ENCODE measurements at regions not wholly inside any gene's neighbourhood (a gene's known extent, or its start where the extent isn't known, plus 50 kb on each side); places are given as distances from the start of the nearest gene placed in this dataset.
A peak's percentile ranks its signal among the peaks of the same experiment; 100 is the strongest.

DNA sequence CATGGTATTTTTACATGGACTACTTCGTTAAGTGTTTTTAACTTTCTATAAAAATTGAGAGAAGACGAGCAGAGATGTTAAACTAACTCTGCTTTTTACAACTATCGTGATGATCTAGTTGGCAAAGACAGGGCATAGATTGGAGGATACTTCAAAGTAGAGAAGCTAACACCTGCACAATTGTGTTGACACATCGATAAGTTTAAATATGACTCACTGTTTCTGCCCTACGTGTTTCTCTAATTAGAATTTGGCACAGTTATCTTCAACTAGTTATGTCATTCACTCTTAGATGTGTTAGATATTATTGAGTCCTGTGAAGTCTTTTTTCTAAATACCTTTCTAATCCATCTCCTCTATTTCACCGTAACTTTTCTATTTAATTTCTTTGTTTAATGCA lies 68.5 kb upstream of the FERD3L start:
- peak; percentile 22 for DNase-seq (ENCODE audit: low read depth)

DNA sequence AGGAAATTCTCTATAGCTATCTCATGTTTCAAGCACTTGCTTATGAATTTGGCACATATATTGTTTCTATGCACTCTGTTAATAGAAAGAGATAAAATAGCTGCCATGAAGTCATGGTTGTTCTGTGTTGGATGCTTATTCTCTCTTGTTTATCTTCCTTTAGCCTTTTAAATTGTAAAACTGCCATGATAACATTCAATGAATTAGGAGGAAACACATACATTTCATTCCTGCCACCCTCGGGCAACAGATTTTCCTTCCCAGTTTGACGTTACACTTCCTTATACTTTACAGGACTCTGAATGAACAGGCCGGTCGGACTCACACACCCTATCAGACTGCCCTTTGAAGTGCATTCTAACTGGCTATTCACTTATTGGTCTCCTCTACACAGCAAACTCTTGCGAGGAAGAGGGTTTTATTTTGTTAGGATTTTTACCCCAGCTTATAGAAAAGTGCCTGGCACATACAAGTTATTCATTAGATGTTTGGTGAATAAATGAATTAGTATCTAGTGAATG lies 65.7 kb upstream of the FERD3L start:
- Histone ChIP-seq H3K4me3 (ENCODE audit: low read depth, low read length) (no peak overlapping the region), H3K27me3 (ENCODE audit: control insufficient read depth, insufficient read depth, low read length) (no peaks in the 10 kb centered on the region), H3K36me3 (ENCODE audit: control insufficient read depth, insufficient read depth, low read length) (no peaks in the 10 kb centered on the region)
- DNase-seq (ENCODE audit: low read depth) (no peak), FAIRE-seq (no peak)
- TF ChIP-seq, protein P1, sequence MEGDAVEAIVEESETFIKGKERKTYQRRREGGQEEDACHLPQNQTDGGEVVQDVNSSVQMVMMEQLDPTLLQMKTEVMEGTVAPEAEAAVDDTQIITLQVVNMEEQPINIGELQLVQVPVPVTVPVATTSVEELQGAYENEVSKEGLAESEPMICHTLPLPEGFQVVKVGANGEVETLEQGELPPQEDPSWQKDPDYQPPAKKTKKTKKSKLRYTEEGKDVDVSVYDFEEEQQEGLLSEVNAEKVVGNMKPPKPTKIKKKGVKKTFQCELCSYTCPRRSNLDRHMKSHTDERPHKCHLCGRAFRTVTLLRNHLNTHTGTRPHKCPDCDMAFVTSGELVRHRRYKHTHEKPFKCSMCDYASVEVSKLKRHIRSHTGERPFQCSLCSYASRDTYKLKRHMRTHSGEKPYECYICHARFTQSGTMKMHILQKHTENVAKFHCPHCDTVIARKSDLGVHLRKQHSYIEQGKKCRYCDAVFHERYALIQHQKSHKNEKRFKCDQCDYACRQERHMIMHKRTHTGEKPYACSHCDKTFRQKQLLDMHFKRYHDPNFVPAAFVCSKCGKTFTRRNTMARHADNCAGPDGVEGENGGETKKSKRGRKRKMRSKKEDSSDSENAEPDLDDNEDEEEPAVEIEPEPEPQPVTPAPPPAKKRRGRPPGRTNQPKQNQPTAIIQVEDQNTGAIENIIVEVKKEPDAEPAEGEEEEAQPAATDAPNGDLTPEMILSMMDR (IDR thresholded peaks at IDR 0.05; ENCODE audit: insufficient read depth, low read length, severe bottlenecking) = no peak

More for the DNA sequence above, 68.5 kb upstream of the FERD3L start:
- no peaks in the 10 kb centered on the region for H3K27me3 ChIP-seq (ENCODE audit: control insufficient read depth, insufficient read depth, low read length)
- H3K4me3 ChIP-seq (ENCODE audit: low read depth, low read length) = no peak overlapping the region
- no peaks in the 10 kb centered on the region for H3K36me3 ChIP-seq (ENCODE audit: control insufficient read depth, insufficient read depth, low read length)
- no peak for FAIRE-seq
- TF ChIP-seq, protein P1 (IDR thresholded peaks at IDR 0.05; ENCODE audit: insufficient read depth, low read length, severe bottlenecking) = no peak

DNA sequence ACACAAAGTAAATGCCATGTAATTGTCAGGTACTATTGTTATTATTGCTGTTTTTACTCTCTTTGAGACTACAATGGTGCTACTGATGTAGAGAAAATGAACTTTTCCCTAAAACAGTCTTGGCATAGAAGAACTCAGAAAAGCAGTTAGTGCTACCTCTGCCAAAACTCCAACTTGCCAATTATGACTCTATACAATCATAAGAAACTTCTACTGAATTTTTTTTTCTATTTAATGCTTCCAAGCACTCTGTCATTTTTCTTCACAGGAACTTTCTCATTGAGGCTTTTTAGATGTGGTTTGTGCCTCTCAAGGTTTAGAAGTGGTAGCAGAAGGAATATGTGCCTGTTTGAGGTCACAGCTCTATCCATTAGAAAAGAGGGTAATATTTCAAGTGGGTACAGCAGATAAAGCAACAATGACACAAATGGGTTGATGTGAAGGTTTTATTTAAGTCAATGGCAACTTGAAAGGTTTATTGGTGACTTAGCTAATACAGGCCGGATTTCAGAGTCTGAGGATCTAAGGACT lies 64.0 kb upstream of the FERD3L start:
- H3K27me3 ChIP-seq (ENCODE audit: control insufficient read depth, insufficient read depth, low read length) = no peaks in the 10 kb centered on the region
- no peak for FAIRE-seq
- DNase-seq (ENCODE audit: low read depth) = no peak
- H3K4me3 ChIP-seq (ENCODE audit: low read depth, low read length) = no peak overlapping the region
- no peaks in the 10 kb centered on the region for H3K36me3 ChIP-seq (ENCODE audit: control insufficient read depth, insufficient read depth, low read length)
- TF ChIP-seq, protein P1 (IDR thresholded peaks at IDR 0.05; ENCODE audit: insufficient read depth, low read length, severe bottlenecking) = no peak

DNA sequence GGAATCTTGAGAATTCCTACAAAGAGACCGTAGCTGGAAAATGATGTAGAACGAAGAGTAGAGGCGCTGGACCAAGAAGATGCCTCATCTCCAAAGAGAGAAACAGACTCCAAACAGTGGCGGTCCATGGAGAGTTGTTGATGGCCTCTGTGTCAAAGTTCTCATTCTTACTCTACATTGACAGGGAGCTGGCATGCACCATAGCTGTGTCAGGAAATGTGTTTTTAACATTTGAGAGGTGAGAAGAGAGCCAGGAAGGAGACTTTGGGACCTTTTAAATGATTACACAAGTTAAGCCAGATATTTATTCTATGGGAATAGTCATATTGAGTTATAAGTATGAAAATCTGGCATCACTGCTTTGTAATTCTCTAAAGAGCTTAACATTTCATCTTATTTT lies 61.5 kb upstream of the FERD3L start:
- Histone ChIP-seq H3K27me3 (ENCODE audit: control insufficient read depth, insufficient read depth, low read length) (no peaks in the 10 kb centered on the region), H3K36me3 (ENCODE audit: control insufficient read depth, insufficient read depth, low read length) (no peaks in the 10 kb centered on the region), H3K4me3 (ENCODE audit: low read depth, low read length) (no peak overlapping the region)
- TF ChIP-seq, protein P1 (IDR thresholded peaks at IDR 0.05; ENCODE audit: insufficient read depth, low read length, severe bottlenecking) = no peak
- DNase-seq (ENCODE audit: low read depth) (no peak), FAIRE-seq (no peak)

DNA sequence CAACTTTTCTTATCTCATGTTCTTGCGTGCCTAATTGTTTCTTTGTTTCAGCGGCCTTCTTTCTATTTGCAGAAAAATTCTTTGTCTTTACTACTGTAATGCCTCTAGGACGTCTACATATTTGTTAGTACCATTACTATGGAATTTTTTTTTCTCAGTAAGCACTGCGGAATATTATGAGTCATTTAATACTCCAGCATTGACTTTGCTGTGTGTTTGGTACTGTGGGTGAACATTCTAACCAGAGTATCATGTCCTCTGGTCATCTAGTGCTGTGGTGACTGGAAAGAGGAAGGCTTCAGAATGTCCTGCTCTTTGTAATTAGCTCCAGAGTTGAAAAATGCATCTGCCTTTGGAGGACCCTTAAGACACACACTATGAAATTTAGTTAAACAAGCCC lies 58.5 kb upstream of the FERD3L start:
- TF ChIP-seq, protein P1 (IDR thresholded peaks at IDR 0.05; ENCODE audit: insufficient read depth, low read length, severe bottlenecking) = no peak
- H3K27me3 ChIP-seq (ENCODE audit: control insufficient read depth, insufficient read depth, low read length) = no peaks in the 10 kb centered on the region
- no peak overlapping the region for H3K4me3 ChIP-seq (ENCODE audit: low read depth, low read length)
- no peaks in the 10 kb centered on the region for H3K36me3 ChIP-seq (ENCODE audit: control insufficient read depth, insufficient read depth, low read length)
- no peak for FAIRE-seq
- no peak for DNase-seq (ENCODE audit: low read depth)

DNA sequence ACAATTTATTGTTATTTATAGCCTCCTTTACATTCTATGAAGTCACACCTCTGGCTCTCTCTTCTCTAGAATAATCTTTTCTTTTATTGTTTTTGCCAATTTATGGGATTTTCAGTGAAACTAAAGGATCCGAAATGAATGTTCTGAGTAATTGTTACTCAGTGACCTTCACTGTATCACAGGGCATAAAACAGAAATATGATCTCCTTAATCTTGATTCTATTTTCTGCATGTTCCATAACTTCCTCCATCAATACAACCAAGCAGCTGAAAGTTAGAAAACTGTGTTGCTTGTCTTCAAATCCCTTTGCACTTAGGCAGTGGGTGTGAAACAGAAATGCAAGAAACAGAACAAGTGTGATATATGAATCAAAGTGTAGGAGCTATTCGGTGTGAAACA lies 57.4 kb upstream of the FERD3L start:
- FAIRE-seq (no peak), DNase-seq (ENCODE audit: low read depth) (no peak)
- no peak overlapping the region for H3K4me3 ChIP-seq (ENCODE audit: low read depth, low read length)
- TF ChIP-seq, protein P1 (IDR thresholded peaks at IDR 0.05; ENCODE audit: insufficient read depth, low read length, severe bottlenecking) = no peak
- H3K36me3 ChIP-seq (ENCODE audit: control insufficient read depth, insufficient read depth, low read length) = no peaks in the 10 kb centered on the region
- H3K27me3 ChIP-seq (ENCODE audit: control insufficient read depth, insufficient read depth, low read length) = no peaks in the 10 kb centered on the region
